ENCODE measurements at regions not wholly inside any gene's neighbourhood (a gene's known extent, or its start where the extent isn't known, plus 50 kb on each side); places are given as distances from the start of the nearest gene placed in this dataset.

- DNase-seq (no peak), ATAC-seq (no peak)
- no peaks in the 10 kb centered on the region for H3K4me1 ChIP-seq (ENCODE audit: insufficient read depth, low read length)
- no peak overlapping the region for H3K27ac ChIP-seq (ENCODE audit: low read length)
- no peak overlapping the region for H3K4me3 ChIP-seq (ENCODE audit: low read length)
- no peaks in the 10 kb centered on the region for H3K36me3 ChIP-seq (ENCODE audit: low read depth, low read length)
- POLR2A ChIA-PET (ENCODE audit: unreplicated experiment) = no interaction called here
- no peaks in the 10 kb centered on the region for H3K9me2 ChIP-seq (replicated peaks; ENCODE audit: low read length)
- H3K4me2 ChIP-seq (ENCODE audit: low read length) = no peak overlapping the region
- H4K20me1 ChIP-seq (ENCODE audit: low read length) = no peaks in the 10 kb centered on the region
- H3F3A ChIP-seq (ENCODE audit: low read length, unreplicated experiment) = no peaks in the 10 kb centered on the region
- no TSS peak for BruUV-seq (replicated peaks)
- H3K27me3 ChIP-seq (ENCODE audit: low read length) = no peaks in the 10 kb centered on the region
- no peaks in the 10 kb centered on the region for H3K9me3 ChIP-seq (ENCODE audit: low read length)
- CTCF ChIA-PET = no interaction called here
- no peaks in the 10 kb centered on the region for H3K79me2 ChIP-seq (ENCODE audit: low read length)
- intact Hi-C loops (cut with micrococcal nuclease) = loop anchor here (10.0 kb wide), 2 partner anchors 167 to 293 kb away; no protein-coding TSS in a partner anchor
- H2AFZ ChIP-seq (ENCODE audit: low read length) = no peak overlapping the region
- no peak overlapping the region for H3K9ac ChIP-seq (ENCODE audit: low read length)
- TF ChIP-seq EZH2phosphoT487 (IDR thresholded peaks at IDR 0.05; ENCODE audit: borderline replicate concordance, low read length) (no peak), CTCF (conservative IDR thresholded peaks at IDR 0.05; ENCODE audit: low read depth, low read length) (no peak), EZH2 (IDR thresholded peaks at IDR 0.05; ENCODE audit: low read length, unreplicated experiment) (no peak)
Measured at GRCh38 chr6:19552076-19552475, 285.1 kb upstream of the ID4 start.

- ChIA-PET CTCF (no interaction called here), POLR2A (ENCODE audit: unreplicated experiment) (no interaction called here)
- Histone ChIP-seq H3K36me3 (ENCODE audit: low read depth, low read length) (no peaks in the 10 kb centered on the region), H3F3A (ENCODE audit: low read length, unreplicated experiment) (no peaks in the 10 kb centered on the region), H3K4me3 (ENCODE audit: low read length) (no peak overlapping the region), H3K79me2 (ENCODE audit: low read length) (no peaks in the 10 kb centered on the region), H3K9me2 (replicated peaks; ENCODE audit: low read length) (no peaks in the 10 kb centered on the region), H3K4me1 (ENCODE audit: insufficient read depth, low read length) (no peaks in the 10 kb centered on the region), H3K27ac (ENCODE audit: low read length) (no peak overlapping the region), H3K4me2 (ENCODE audit: low read length) (no peak overlapping the region), H3K27me3 (ENCODE audit: low read length) (no peaks in the 10 kb centered on the region), H3K9me3 (ENCODE audit: low read length) (no peaks in the 10 kb centered on the region), H3K9ac (ENCODE audit: low read length) (no peak overlapping the region), H2AFZ (ENCODE audit: low read length) (no peak overlapping the region), H4K20me1 (ENCODE audit: low read length) (no peaks in the 10 kb centered on the region)
- BruUV-seq (replicated peaks) = no TSS peak
- DNase-seq (no peak), ATAC-seq (no peak)
- TF ChIP-seq CTCF (conservative IDR thresholded peaks at IDR 0.05; ENCODE audit: low read depth, low read length) = no peak
- TF ChIP-seq EZH2 (IDR thresholded peaks at IDR 0.05; ENCODE audit: low read length, unreplicated experiment) = no peak
- TF ChIP-seq EZH2phosphoT487 (IDR thresholded peaks at IDR 0.05; ENCODE audit: borderline replicate concordance, low read length) = no peak
- intact Hi-C loops (cut with micrococcal nuclease) = loop anchor here (10.0 kb wide), 2 partner anchors 168 to 292 kb away; no protein-coding TSS in a partner anchor
Measured at GRCh38 chr6:19552588-19552987, 284.6 kb upstream of the ID4 start.

GRCh38 chr6:19554356-19555225, 282.6 kb upstream of the ID4 start:
- H3K4me1 ChIP-seq (ENCODE audit: insufficient read depth, low read length) = no peaks in the 10 kb centered on the region
- no peaks in the 10 kb centered on the region for H3K79me2 ChIP-seq (ENCODE audit: low read length)
- no peaks in the 10 kb centered on the region for H4K20me1 ChIP-seq (ENCODE audit: low read length)
- no peak overlapping the region for H3K9ac ChIP-seq (ENCODE audit: low read length)
- no peaks in the 10 kb centered on the region for H3F3A ChIP-seq (ENCODE audit: low read length, unreplicated experiment)
- H3K27me3 ChIP-seq (ENCODE audit: low read length) = no peaks in the 10 kb centered on the region
- ChIA-PET POLR2A (ENCODE audit: unreplicated experiment) (no interaction called here), CTCF (no interaction called here)
- no peaks in the 10 kb centered on the region for H3K9me2 ChIP-seq (replicated peaks; ENCODE audit: low read length)
- no peak overlapping the region for H2AFZ ChIP-seq (ENCODE audit: low read length)
- DNase-seq = no peak
- no peaks in the 10 kb centered on the region for H3K36me3 ChIP-seq (ENCODE audit: low read depth, low read length)
- H3K9me3 ChIP-seq (ENCODE audit: low read length) = no peaks in the 10 kb centered on the region
- intact Hi-C loops (cut with micrococcal nuclease) = loop anchor here (10.0 kb wide), 2 partner anchors 170 to 290 kb away; no protein-coding TSS in a partner anchor
- TF ChIP-seq EZH2 (IDR thresholded peaks at IDR 0.05; ENCODE audit: low read length, unreplicated experiment) = no peak
- no peak for TF ChIP-seq EZH2phosphoT487 (IDR thresholded peaks at IDR 0.05; ENCODE audit: borderline replicate concordance, low read length)
- H3K4me3 ChIP-seq (ENCODE audit: low read length) = no peak overlapping the region
- no peak overlapping the region for H3K27ac ChIP-seq (ENCODE audit: low read length)
- H3K4me2 ChIP-seq (ENCODE audit: low read length) = no peak overlapping the region
- BruUV-seq (replicated peaks) = no TSS peak
- ATAC-seq = no peak

Measured in PC-3 (cell line).